Stimulated activated CD8-positive, alpha-beta memory T cell treated with anti-CD3 and anti-CD28 coated beads, Interleukin-4, amount 100 ng/mL, for 24 hours (primary cell): ENCODE measurements at regions not wholly inside any gene's neighbourhood (a gene's known extent, or its start where the extent isn't known, plus 50 kb on each side); places are given as distances from the start of the nearest gene placed in this dataset.

ENCODE experiments used
- DNase-seq: peaks from one replicate; pipeline ENCODE4 v3.0.0-alpha.2; 2020; ENCODE audit warnings: low read depth

DNA sequence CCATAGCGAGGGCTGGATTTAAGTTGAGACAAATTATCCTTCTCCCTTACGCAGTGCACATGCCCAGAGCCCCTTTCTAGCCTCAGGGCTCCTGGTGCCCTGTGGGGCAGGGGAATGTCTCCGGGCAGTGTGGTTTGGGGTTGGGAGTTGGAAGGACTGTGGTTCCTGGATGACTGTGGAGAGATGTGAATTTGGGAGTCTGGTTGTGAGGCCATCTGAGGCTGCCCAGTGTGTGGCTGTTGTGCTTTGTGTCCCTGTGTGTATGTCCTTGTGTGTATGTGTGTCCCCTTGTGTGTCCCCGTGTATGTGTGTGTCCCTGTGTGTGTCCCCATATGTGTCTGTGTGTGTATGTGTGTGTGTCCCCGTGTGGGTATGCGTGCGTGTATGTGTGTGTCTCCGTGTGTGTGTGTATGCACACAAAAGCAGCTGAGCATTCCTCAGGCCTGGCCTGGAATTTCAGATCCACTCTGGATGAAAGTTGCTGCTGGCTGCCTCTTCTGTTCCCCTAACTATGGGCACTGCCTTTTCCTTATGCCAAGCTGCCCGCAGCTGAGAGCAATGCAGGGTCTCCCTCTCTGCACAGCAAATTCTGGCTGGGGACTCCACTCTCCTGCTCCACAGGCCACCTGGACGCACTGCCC is 65.4 kb downstream of the UBIAD1 start:
- no peak for DNase-seq

DNA sequence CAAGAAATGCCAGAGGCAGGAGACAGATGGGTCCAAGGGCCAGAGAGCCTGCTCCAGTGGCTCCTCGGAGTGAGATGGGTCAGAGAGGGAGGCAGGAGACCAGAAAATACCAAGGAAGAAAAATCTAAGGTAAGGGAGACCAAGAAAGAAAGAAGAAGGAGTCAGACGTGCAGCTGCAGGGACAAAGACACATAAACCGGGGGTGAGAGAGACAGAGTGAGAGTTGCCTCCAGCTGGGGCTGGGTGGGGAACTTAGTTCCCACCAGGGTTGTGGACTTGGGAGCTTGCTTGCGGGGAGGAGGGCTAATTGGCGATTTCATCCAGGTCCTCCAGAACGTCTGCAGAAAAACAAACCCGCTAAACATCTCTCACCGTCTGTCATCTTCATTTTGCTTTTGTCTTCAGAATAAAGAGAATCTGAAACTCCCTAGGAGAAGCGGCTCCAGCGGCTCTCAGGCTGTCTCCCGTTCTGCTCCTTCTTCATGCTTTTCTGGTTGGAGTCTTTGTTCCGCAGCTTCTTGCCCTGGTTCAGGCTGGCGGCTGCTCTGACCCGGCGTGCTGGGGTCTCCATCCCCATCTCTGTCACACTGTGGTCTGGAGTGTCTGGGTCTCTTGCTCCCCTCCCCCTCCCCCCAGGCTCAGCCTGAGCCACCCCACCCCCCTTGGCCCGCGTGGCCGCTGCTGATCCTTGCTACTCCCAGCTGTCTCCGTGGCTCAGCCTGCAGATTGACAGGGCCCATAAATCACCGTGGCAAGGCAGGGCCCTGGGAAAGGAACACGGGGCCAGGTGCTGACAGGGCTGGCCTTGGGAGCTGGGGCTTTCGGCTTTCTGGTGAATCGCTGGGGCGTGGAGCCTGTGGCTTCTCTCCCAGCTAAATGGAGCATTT is 66.6 kb downstream of the UBIAD1 start:
- DNase-seq, result no peak

DNA sequence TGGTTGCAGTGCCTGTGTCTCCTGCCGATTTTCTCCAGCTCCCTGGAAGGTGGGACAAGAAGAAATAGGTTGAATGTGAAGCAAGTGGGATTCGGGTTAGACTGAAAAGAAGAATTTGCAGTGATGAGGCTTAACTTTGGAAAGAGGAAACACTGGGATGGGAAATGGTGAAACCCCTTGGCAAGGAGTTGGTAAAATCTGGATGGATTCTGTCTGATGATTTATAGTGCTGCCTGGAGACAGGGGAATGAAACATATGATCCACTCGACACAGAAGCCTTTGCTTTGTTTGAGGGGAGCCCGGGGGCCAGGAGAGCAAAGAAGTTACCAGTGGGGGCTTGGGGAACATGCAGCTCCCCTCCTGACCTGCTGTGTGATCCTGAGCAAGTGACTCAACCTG is 67.2 kb downstream of the UBIAD1 start:
- DNase-seq, result no peak

DNA sequence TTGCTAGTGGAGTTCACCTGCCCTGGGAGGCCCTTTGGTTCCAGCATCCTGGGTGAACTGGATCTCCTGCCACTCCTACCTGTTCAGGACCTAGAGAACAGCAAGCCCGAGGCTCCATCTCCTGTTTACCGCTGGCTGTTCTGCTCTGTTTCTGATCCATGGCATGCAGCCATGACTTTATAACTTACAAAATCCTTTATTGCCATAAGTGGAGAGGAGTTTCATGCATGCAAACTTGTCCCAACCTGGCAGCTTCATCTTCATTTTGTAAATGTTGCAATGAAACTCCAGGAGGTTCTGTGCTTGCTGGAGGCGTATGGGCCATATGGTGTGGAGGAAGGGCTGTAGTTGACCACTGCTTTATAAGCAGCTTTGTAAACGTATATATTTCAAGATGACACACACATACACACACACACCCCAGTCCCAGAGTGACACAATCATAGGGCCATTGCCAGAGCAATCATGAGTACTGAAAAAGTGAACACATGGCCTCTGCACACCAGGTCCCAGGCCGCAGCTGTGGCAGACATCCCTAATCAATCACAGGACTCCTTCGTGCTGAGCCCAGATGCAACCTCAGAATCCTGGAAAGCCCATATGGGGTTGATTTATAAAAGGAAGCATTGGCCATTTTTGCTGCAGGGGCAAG is 69.0 kb downstream of the UBIAD1 start:
- DNase-seq, result no peak

DNA sequence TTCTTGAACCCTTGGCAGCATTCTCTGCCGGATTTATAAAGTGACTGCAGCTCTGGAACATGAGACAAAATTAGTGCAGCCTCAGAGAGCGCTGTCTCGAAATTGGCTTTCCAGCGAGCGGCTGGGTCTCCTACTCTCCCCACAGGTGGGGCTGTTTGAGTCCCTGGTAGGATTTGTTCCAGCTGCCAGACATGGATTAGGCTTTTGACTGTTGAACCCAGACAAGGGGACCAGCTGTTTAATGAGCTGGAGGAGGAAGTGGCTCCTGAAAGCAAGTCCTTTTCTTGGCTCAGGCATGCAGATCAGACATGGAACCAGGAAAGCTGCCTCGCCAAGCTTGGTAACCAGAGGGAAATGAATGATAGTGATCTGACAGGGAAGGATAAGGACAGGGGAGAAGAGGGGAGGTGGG is 69.6 kb downstream of the UBIAD1 start:
- no peak for DNase-seq

DNA sequence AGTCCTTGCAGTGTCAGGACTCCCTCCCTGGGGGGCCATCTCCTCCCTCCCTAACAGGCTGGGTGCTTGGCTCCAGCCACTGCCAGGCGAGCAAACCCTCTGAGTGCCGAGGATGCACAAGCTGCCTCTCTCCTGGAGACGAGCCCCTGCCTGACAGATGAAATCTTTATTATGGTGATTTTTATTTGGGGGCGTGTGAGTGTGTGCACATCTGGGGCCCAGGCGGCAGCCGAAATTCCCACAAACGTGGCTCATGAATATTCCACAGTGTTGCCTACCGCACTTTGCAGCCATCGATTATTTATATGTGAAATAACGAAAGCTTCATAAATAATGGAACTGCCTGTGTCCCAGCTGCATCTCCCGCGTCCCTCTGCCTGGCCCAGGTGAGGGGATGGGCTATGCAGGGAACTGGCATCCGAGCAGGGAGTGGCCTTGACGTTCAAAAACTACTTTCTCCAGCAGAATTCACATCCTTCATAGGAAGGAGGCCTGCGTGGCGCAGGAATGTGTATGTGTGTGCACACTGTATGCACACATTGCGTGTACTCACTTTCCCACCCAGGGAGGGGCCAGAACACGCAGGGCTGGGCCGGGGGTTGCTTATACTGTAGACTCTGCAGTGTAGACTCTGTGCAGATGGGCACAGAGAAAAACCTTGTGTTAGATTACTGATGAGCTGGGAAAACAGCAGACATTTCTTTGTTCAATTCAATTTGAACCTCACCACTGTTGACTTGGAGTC is 73.1 kb downstream of the UBIAD1 start:
- no peak for DNase-seq

DNA sequence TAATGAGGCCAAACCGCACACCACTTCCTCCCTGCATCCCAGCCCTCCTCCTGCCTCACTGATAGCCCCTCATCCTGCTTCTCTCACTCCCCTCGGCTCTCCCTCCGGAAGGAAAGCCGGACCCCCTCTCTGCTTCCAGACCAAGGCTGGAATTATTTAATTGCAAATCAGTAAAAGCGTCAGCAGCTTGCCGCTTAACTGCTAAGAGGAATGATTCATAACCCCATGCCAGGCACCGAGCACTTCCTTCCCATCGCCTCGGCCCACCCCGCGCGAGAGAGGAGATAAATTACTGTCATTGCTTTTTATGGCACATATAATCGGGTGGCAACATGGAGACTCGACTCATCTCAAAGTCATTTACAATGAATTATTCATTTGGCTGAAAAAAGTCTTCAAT is 77.3 kb downstream of the UBIAD1 start:
- no peak for DNase-seq

DNA sequence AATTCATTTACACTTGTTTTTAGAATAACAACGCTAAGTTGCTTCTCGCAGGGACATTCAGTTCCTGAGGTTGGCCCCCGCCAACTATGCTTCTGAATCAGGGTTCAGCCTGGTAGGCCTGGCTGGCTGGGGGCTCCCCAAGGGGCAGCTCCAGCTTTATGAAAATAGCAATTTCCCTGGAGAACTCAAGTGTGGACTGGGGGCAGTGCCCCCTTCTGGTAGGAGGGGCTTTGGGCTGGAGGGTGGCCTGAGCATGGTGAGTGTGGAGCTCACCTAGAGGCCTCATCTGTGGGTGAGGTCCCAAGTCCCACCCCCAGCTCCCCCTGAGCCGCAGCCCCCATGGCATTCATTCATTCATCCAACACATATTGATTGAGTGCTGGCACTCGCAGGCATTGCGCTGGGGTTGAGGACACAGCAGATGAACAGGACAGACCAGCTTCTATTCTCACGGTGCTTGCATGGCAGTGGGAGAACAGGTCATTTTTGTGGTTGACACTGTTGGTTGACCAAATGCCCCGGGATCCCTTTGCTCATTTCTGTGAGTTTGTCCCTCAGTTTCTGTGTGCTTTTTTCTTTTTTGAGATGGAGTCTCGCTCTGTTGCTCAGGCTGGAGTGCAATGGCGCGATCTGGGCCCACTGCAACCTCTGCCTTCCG is 79.2 kb downstream of the UBIAD1 start:
- no peak for DNase-seq

DNA sequence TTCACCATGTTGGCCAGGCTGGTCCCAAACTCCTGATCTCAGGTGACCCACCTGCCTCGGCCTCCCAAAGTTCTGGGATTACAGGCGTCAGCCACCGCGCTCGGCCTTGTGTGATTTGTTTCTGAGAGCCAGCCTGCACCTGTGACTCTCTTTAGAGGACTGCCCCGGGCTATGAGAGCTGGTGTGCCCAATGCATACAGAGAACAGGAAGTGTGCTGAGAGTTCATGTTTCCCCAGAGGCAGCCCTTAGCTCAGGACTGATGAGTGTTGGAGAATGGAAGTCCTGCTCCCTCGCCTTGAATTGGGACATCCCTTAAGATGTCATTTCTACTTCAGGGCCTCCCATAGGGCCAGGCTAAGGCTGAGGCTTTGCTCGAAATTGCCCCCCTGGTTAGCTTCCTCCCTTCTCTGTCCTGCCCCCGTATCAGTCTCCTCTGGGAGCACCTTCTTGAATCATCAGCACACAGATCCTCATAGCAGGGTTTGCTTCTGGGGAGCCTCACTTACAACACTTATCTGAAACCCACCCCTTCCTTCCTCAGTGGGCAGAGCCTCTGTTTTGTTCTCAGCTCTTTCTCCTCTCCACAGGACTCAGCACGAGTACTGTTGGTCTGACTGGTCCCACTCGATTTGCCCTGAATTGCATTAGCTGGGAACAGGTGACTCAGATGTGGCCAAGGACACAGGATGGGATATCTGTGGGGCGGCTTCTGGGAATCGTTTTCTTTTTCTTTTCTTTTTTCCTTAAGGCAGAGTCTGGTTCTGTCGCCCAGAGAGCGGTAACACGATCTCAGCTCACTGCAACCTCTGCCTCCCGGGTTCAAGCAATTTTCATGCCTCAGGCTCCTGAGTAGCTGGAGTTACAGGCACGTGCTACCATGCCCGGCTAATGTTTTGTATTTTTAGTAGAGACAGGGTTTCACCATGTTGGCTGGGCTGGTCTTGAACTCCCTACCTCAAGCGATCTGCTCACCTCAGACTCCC is 80.1 kb downstream of the UBIAD1 start:
- no peak for DNase-seq

DNA sequence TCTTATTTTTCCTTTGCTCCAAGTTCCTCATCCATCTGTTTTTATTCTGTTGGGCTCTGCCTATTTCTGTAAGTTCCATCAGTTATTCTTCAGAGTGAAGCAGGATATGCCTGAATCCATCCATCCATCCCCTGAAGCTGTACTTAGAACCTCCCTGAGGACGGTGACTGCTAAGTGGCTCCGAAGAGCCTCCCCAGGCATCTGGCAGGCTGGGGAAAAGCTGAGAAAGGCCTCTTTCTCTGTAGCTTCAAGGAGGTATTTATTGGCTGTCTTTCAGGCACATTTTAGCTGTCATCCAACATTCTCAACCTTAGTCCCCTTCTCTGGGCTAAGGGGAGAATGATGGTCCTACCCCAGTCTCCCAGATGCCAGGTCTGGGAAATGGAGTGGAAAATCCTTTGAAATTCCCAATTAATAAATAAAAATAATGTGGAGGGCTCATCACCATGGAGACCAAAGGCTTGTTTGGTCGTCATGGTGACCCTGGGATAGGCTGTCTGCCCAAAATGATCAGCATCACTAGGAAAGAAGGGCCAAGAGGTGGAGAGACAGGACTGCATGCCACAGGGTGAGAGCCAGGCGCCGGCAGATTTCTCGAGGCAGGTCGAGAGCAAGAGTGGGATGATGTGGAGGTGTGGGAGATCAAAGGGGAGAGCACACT is 82.0 kb downstream of the UBIAD1 start:
- no peak for DNase-seq

DNA sequence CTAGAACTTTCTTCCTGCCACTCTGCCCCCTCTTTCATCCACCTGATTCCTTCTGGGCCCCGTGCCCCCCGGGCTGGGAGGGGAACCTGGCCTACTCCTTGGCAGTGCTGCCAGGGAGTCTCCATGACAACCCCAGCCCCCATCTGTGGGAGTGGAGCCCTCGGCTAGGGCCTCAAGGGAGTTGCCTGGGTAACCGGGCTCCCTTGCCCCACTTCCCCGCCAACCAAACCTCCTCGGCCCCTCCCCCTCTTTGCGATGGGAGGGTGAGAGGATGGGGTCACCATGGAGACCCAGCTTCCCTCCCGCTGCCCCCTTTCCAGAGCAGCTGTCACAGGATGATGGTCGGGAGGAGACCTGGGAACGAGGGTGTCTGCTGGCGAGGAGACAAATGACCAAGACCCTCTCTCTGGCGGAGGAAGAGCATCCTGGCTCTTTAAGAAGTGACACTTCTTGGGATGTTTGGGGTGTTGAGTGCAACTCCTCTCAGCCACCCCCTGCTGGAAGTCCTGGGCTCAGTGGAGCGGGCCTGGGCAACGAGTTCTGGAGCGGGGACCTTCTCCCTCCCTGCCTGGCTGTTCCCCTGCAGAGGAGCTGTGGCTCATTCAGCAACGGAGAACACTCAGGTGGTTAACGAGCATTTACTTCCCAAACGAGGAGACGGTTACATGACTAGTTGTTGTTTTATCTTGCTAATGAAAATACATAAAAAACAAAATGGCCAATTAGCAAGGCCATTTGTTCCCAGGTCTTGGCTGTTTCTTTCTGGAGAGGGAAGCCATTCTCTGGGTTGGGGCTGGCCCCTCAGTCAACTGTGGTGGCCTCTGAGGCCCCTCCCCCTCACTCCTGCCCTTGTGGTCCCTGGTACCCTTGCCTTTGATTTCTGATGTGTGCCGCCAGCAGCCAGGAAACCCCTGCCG is 82.8 kb downstream of the UBIAD1 start:
- DNase-seq, result no peak

DNA sequence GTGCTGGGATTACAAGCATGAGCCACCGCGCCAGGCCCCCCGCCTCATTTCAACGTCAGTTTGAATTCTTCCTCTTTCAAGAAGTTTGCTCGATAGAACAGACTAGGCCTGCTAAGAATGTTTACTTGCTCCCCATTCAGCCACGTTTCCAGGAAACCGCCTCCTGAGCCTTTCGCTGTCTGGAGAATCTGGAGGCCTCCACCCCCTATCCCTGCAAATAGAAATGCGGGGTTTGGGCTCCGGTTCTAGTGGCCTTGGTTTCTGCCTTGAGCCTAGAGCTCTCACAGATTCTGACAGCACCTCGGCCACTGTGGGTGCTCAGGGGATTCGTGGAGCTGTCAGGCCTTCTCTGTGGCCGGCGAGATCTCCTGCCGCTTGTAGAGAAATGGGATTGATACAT is 84.3 kb downstream of the UBIAD1 start:
- no peak for DNase-seq

DNA sequence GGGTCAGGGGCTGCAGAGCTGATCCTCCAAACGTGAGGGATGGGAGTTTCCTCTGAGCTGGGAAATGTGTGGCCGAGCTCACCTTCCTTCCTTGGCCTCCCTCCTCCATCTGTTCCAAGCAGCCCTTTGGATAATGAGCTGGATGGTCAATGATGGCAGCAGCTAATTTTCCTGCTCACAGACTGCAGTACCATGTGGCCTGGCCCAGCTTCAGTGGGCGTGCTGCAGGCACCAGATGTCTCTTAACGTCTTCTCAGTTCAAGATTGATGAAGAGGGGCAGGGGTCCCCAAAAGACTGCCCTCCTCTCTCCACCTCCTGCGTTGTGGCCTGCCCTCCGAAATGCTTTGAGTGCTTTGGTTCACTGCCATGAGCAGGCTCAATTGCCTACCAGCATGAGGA is 86.0 kb downstream of the UBIAD1 start:
- no peak for DNase-seq

DNA sequence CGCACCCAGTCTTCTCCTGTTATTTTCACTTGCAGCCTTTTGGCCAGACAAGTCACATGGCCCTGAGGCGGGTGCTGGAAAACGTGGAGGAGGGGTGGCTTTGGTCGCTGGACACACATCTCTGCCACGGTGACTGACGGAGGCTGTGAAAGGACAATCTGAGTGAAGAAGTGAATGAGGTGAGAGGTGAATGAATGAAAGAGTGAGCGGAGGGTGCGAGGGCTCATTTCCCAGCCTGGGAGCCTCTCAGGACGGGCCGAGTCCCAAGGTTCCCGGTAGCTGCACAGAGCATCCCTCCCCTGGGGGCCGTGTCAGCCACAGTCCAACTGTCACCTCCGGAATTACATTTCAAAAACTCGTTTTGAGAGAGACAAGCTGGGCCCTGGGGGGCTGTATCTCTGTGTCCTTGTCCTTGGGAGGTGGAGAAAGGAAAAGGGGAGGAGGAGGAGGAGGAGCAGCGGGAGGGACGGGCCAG is 89.6 kb downstream of the UBIAD1 start:
- DNase-seq, result no peak

DNA sequence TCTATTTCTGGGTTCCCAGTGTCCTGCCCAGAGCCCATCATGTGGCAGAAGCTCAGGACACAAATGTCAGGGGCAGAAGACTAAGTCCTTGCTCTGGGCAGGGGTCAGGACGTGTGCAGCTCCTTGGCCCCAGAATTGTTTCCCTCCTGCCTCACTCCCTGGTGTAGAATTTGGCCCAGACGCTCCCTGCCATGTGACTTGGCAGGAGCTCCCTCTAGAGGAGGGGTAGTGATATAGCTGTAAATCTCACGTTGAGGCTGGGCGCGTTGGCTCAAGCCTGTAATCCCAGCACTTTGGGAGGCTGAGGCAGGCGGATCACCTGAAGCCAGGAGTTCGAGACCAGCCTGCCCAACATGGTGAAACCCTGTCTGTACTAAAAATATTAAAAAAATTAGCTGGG is 91.2 kb downstream of the UBIAD1 start:
- no peak for DNase-seq

DNA sequence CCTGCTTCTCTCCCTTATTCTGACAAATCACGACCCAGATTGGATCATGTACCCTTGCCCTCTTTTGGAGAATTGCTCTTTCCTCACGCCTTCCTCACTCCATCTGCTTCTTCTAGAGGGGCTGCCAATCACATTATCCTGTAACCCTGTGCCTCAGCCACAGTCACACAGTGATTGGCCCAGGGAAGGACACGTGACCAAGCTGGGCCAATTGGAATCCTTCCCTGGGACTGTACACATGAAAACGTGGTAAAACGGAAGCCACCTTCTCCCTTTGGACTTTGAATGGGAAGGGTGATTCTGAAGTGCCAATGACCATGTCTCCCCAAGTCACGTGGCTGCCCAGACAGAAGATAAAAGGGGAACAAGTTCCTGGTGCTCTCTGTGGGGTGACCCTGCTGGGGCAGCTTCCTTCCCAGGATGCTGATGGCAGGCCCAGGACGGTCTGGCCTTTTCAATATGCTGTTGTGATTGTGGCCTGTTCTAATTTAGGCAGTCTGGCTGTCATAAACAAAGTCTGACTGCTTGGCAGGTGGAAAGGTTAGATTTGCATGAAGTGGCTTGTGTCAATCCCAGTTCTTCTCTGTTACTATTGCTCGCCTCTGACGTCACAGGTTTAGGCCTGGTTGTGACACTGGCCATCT is 92.9 kb downstream of the UBIAD1 start:
- DNase-seq, result no peak

DNA sequence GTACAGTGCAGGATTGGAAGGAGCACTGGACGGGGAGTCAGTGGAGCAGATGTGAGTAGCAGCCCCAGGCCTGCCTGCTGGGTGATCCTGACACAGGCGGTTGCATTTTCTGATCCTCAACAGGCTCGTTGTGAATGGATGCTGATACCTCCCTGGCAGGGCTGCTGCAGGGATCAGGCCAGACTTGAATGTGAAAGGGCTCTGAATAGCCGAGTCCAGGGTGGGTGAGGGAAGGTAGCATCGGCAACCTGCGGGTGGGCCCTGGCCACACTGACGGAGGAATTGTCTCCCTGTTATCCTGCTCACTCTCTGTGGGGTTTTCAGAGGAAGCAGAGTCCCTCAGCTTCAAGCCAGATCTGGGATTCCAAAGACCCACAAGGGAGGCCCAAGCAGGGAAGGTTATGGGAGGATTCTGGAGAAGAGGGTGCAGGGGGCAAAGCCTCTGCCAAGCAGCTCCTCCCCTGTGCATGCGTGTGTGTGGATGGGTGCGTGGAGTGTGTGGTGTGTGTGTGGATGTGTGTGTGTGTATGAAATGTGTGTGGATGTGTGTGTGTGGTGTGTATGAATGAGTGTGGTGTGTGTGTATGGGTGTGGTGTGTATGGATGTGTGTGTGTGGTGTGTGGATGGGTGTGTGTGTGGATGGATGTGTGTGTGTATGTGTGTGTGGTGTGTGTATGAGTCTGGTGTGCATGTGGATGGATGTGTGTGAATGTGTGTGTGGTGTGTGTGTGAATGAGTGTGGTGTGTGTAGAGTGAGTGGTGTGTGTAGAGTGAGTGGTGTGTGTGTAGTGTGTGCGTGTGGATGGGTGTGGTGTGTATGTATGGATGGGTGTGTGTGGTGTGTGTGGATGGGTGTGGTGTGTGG is 100.3 kb downstream of the UBIAD1 start:
- DNase-seq, result no peak
